Right atrium auricular region (tissue), 2 donors: ENCODE measurements at regions not wholly inside any gene's neighbourhood (a gene's known extent, or its start where the extent isn't known, plus 50 kb on each side); places are given as distances from the start of the nearest gene placed in this dataset.

ENCODE experiments used
- DNase-seq: peaks from one replicate; pipeline ENCODE4 v3.0.0-alpha.2; 2019; ENCODE audit warnings: low spot score
- H3K27ac ChIP-seq, 2 donors: fragments of 200-600 bp; sonication (generic); 1 replicate in 1 of 2; 2 replicates in 1 of 2; pipeline ENCODE4 v1.5.1; 2016 to 2019
- H3K27me3 ChIP-seq, 2 donors: fragments of 200-600 bp; sonication (generic); one replicate each; pipeline versions ENCODE4 v1.5.1 to v1.6.0; 2017 to 2019
- H3K36me3 ChIP-seq: fragments of 200-600 bp; sonication (generic); one replicate; pipeline ENCODE4 v1.5.1; 2016
- H3K4me1 ChIP-seq, 2 donors: fragments of 200-600 bp; sonication (generic); one replicate each; pipeline versions ENCODE4 v1.5.1 to v1.6.0; 2017 to 2019
- H3K4me3 ChIP-seq, 2 donors: fragments of 200-600 bp; sonication (generic); 1 replicate in 1 of 2; 2 replicates in 1 of 2; pipeline ENCODE4 v1.5.1; 2017 to 2019; ENCODE audit warnings: mild to moderate bottlenecking in 1 of 2, moderate library complexity in 1 of 2
- H3K9me3 ChIP-seq, 2 donors: fragments of 200-600 bp; sonication (generic); one replicate each; pipeline ENCODE4 v1.5.1; 2019
- TF ChIP-seq, protein P1 (sequence below), 2 donors: fragments of 200-600 bp; sonication (generic); IDR thresholded peaks; one replicate each; pipeline ENCODE4 v1.5.1; 2019; ENCODE audit warnings: antibody characterized with exemption in 2 of 2

GRCh38 chr10:110410329-110411046 lies 87.2 kb upstream of the DUSP5 start:
- no peak for DNase-seq
- no peaks in the 10 kb centered on the region for H3K36me3 ChIP-seq
- TF ChIP-seq, protein P1, sequence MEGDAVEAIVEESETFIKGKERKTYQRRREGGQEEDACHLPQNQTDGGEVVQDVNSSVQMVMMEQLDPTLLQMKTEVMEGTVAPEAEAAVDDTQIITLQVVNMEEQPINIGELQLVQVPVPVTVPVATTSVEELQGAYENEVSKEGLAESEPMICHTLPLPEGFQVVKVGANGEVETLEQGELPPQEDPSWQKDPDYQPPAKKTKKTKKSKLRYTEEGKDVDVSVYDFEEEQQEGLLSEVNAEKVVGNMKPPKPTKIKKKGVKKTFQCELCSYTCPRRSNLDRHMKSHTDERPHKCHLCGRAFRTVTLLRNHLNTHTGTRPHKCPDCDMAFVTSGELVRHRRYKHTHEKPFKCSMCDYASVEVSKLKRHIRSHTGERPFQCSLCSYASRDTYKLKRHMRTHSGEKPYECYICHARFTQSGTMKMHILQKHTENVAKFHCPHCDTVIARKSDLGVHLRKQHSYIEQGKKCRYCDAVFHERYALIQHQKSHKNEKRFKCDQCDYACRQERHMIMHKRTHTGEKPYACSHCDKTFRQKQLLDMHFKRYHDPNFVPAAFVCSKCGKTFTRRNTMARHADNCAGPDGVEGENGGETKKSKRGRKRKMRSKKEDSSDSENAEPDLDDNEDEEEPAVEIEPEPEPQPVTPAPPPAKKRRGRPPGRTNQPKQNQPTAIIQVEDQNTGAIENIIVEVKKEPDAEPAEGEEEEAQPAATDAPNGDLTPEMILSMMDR (IDR thresholded peaks at IDR 0.05), result no peak
- H3K27ac ChIP-seq, result peak overlapping the region in 1 of 2 donors; percentile 43
- no peaks in the 10 kb centered on the region for H3K27me3 ChIP-seq
- H3K4me1 ChIP-seq, result peaks cover 0 to 36% of the 10 kb centered on the region in 2 donors
- H3K4me3 ChIP-seq, result no peak overlapping the region
- H3K9me3 ChIP-seq, result no peaks in the 10 kb centered on the region

GRCh38 chr10:110411047-110411410 lies 86.7 kb upstream of the DUSP5 start:
- Histone ChIP-seq H3K27ac (peak overlapping the region in 1 of 2 donors; percentile 43), H3K36me3 (no peaks in the 10 kb centered on the region), H3K27me3 (no peaks in the 10 kb centered on the region), H3K4me3 (no peak overlapping the region), H3K4me1 (peaks cover 0 to 41% of the 10 kb centered on the region in 2 donors), H3K9me3 (no peaks in the 10 kb centered on the region)
- DNase-seq, result no peak
- TF ChIP-seq, protein P1 (IDR thresholded peaks at IDR 0.05), result no peak

DNA sequence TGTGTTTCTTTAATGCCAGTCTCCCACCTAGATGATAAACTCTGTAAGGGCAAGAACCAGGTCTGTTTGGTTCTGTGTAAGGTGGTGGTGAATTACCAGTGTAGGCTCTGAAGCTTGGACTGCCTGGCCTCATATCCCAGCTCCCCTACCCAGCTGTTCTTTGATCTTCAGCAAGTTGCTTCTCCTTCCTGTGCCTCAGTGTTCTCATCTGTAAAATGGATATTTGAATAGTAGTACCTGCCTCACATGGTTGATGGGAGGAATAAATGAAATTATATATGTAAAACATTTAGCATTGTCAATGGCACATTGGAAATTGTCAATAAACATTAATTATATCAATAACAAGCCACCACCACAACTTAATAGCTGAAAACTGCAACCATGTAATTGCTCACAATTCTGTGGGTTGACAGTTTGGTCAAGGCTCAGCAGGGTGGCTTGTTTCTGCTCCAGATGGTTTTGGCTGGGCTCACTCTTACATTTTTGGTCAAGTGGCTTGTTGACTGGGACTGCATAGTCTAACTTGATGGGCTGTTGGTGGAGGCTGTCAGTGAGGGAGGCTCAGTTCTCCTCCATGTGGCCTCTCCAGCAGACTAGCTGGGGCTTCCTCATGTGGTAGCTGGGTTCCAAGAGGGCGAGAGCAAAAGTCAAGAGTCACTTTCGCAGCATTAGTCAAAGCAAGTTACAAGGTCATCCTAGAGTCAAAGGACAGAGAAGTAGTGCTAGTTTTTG lies 84.5 kb upstream of the DUSP5 start:
- Histone ChIP-seq H3K27me3 (no peaks in the 10 kb centered on the region), H3K36me3 (no peaks in the 10 kb centered on the region), H3K4me3 (no peak overlapping the region), H3K4me1 (peaks cover 0 to 52% of the 10 kb centered on the region in 2 donors), H3K27ac (no peak overlapping the region), H3K9me3 (no peaks in the 10 kb centered on the region)
- no peak for DNase-seq
- TF ChIP-seq, protein P1 (IDR thresholded peaks at IDR 0.05), result no peak

DNA sequence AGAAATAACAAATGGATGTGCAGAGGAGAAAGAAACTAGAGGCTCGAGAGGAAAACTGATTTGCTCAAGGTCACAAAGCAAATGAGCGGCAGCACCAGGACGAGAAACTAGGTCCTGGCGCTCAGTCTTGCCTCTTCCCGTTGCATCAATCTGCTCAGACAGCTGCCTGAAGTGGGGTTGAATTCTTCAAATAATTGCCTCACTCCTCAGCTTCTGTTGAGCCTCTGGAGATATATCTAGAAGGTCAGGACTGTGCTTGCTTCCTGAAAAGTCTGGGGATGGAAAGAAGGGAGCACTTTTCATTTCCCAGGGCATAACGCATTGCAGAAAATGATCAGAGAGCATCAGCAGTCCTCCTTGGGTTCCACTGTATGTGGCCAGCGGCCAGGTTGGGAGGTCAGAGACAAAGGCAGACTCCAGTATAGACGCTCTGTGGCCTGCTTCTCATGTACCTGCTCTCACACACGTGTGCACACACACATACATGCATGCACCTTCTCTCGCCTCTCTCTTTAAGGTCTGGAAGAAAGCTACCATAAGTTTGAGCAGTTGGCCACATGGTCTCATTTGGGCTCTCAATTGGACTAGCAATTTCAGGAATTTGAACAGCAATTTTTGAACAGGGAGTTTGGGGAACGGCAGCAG lies 83.7 kb upstream of the DUSP5 start:
- no peak for DNase-seq
- Histone ChIP-seq H3K36me3 (no peaks in the 10 kb centered on the region), H3K4me1 (peaks cover 0 to 52% of the 10 kb centered on the region in 2 donors), H3K9me3 (no peaks in the 10 kb centered on the region), H3K27me3 (no peaks in the 10 kb centered on the region), H3K27ac (no peak overlapping the region), H3K4me3 (no peak overlapping the region)
- TF ChIP-seq, protein P1 (IDR thresholded peaks at IDR 0.05), result no peak

DNA sequence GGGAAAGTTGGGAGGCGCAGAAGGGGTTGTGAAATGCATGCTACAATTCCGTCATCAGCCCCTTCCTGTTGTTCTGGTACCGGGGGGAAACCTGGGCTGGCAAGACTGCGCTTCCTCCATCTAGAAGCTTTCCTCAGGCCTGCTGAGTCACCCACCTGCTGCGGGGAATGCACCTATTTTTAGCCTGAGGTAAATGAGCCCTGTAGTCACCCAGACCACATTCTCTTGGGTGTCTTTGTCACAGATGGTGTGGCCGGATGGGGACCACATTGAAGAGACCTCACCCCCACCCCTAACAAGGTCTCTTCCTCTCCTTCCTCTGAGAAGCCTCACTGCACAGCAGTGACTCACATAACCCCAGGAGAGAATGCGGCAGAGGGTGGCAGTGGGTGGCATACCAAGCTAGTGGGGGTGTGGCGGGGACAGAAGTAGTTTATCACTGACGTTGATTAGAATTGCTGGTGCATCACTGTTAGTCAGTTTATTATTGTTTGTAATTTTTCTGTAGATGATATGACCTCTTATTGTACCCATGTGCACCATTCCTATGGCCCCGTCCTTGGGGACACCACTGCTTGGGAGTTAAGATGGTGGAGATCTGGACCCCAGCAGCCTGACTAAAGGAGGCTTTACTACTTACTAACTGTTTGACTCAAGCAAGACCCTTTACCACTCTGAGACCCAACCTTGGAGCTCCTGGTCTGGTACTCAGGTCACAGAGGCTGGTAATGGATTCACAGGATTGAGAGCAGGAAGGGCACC lies 83.0 kb upstream of the DUSP5 start:
- Histone ChIP-seq H3K27me3 (no peaks in the 10 kb centered on the region), H3K4me3 (no peak overlapping the region), H3K9me3 (no peaks in the 10 kb centered on the region), H3K36me3 (no peaks in the 10 kb centered on the region), H3K27ac (peak overlapping the region in 1 of 2 donors; percentile 75), H3K4me1 (peaks cover 0 to 52% of the 10 kb centered on the region in 2 donors)
- TF ChIP-seq, protein P1 (IDR thresholded peaks at IDR 0.05), result no peak
- no peak for DNase-seq
